CD1c-positive myeloid dendritic cell (primary cell): ENCODE measurements at regions not wholly inside any gene's neighbourhood (a gene's known extent, or its start where the extent isn't known, plus 50 kb on each side); places are given as distances from the start of the nearest gene placed in this dataset.

ENCODE experiments used
- DNase-seq: peaks from one replicate; pipeline ENCODE4 v3.0.0-alpha.2; 2016; ENCODE audit errors: extremely low spot score

GRCh38 chr3:151935446-151935845, 62.0 kb downstream of the SUCNR1 start:
- DNase-seq = no peak

- DNase-seq = no peak
Measured at GRCh38 chr3:151940481-151940880, 67.0 kb downstream of the SUCNR1 start.

- no peak for DNase-seq
Measured at GRCh38 chr3:151943539-151943938, 70.1 kb downstream of the SUCNR1 start.

- no peak for DNase-seq
Measured at GRCh38 chr3:151944356-151944755, 70.9 kb downstream of the SUCNR1 start.

GRCh38 chr3:151946606-151947005, 73.2 kb downstream of the SUCNR1 start:
- no peak for DNase-seq

- no peak for DNase-seq
Measured at GRCh38 chr3:151949706-151950105, 76.3 kb downstream of the SUCNR1 start.

- no peak for DNase-seq
Measured at GRCh38 chr3:151955356-151955755, 81.9 kb downstream of the SUCNR1 start.

- DNase-seq = no peak
Measured at GRCh38 chr3:151960961-151961580, 87.6 kb downstream of the SUCNR1 start.

- no peak for DNase-seq
Measured at GRCh38 chr3:151962352-151962751, 88.9 kb downstream of the SUCNR1 start.

GRCh38 chr3:151962912-151963311, 89.5 kb downstream of the SUCNR1 start:
- no peak for DNase-seq

- DNase-seq = no peak
Measured at GRCh38 chr3:151964743-151965142, 91.3 kb downstream of the SUCNR1 start.

- DNase-seq = no peak
Measured at GRCh38 chr3:151969026-151969642, 95.7 kb downstream of the SUCNR1 start.

GRCh38 chr3:151971814-151972579, 98.6 kb downstream of the SUCNR1 start:
- no peak for DNase-seq

GRCh38 chr3:151974067-151974466, 100.6 kb downstream of the SUCNR1 start:
- DNase-seq = no peak

GRCh38 chr3:151976211-151977050, 103.0 kb downstream of the SUCNR1 start:
- no peak for DNase-seq

- DNase-seq = no peak
Measured at GRCh38 chr3:151979906-151980305, 106.5 kb downstream of the SUCNR1 start.

- DNase-seq = no peak
Measured at GRCh38 chr3:151983538-151983937, 110.1 kb downstream of the SUCNR1 start.

- no peak for DNase-seq
Measured at GRCh38 chr3:151985787-151986430, 112.5 kb downstream of the SUCNR1 start.

- DNase-seq = no peak
Measured at GRCh38 chr3:151987893-151988292, 114.5 kb downstream of the SUCNR1 start.

- no peak for DNase-seq
Measured at GRCh38 chr3:151989621-151990020, 116.2 kb downstream of the SUCNR1 start.

- DNase-seq = no peak
Measured at GRCh38 chr3:151990696-151991376, 117.4 kb downstream of the SUCNR1 start.
